CD4-positive, alpha-beta T cell (primary cell): ENCODE measurements at regions not wholly inside any gene's neighbourhood (a gene's known extent, or its start where the extent isn't known, plus 50 kb on each side); places are given as distances from the start of the nearest gene placed in this dataset.

ENCODE experiments used
- ATAC-seq: fragments of 200-7000 bp; cut with Tn5 transposase; one replicate; pipeline ENCODE4 v1.10.0; 2022; ENCODE audit warnings: mild to moderate bottlenecking; ENCODE audit not compliant: poor library complexity
- CTCF ChIA-PET: fragments of 350-600 bp; sonication (Branson Sonifier 250); formaldehyde crosslinking; loops from one replicate; lab custom pipeline; 2021; ENCODE audit warnings: antibody characterized with exemption, inconsistent platforms; lab: Charles Lee
- POLR2A ChIA-PET: fragments of 350-600 bp; sonication (Branson Sonifier 250); formaldehyde crosslinking; loops from one replicate; lab custom pipeline; 2021; ENCODE audit warnings: antibody characterized with exemption, inconsistent platforms; lab: Charles Lee
- DNase-seq, 14 experiments: peaks; one replicate each; pipeline ENCODE4 v3.0.0-alpha.2; 2013 to 2020; ENCODE audit warnings: mixed read lengths in 2 of 14
- H3K27ac ChIP-seq, 2 donors: one replicate each; pipeline versions ENCODE4 v1.5.1 to v1.7.0; 2013; ENCODE audit warnings: low read length in 2 of 2, low read depth in 1 of 2, mild to moderate bottlenecking in 1 of 2
- H3K27me3 ChIP-seq, 2 experiments: 1 replicate in 1 of 2; 2 replicates in 1 of 2; pipeline versions ENCODE4 v1.6.1 to v1.7.0; 2013; ENCODE audit warnings: low read length in 2 of 2, control low read depth in 1 of 2, mild to moderate bottlenecking in 1 of 2, moderate library complexity in 1 of 2; ENCODE audit not compliant: insufficient read depth in 2 of 2, control insufficient read depth in 1 of 2
- H3K36me3 ChIP-seq: one replicate; pipeline ENCODE4 v1.6.1; 2013; ENCODE audit warnings: low read length, control low read depth; ENCODE audit not compliant: insufficient read depth
- H3K4me1 ChIP-seq: one replicate; pipeline ENCODE4 v1.6.1; 2013; ENCODE audit warnings: low read length, control low read depth; ENCODE audit not compliant: insufficient read depth
- H3K4me3 ChIP-seq: one replicate; pipeline ENCODE4 v1.5.1; 2013; ENCODE audit warnings: mild to moderate bottlenecking, low read length, moderate library complexity
- H3K9me3 ChIP-seq, 2 experiments: 1 replicate in 1 of 2; 2 replicates in 1 of 2; pipeline versions ENCODE4 v1.6.1 to v1.7.0; 2013; ENCODE audit warnings: low read length in 2 of 2, mild to moderate bottlenecking in 2 of 2, control low read depth in 1 of 2, moderate library complexity in 1 of 2; ENCODE audit not compliant: control insufficient read depth in 1 of 2, insufficient read depth in 1 of 2
- H3K27ac Mint-ChIP-seq: one replicate; pipeline ENCODE4 v1.8.0; 2020; ENCODE audit warnings: mixed read lengths
- H3K27me3 Mint-ChIP-seq: one replicate; pipeline ENCODE4 v1.8.0; 2021; ENCODE audit warnings: mixed read lengths
- H3K36me3 Mint-ChIP-seq: one replicate; pipeline ENCODE4 v1.8.0; 2021; ENCODE audit warnings: low read depth, mixed read lengths
- H3K4me1 Mint-ChIP-seq: one replicate; pipeline ENCODE4 v1.8.0; 2021; ENCODE audit warnings: low read depth, mixed read lengths
- H3K4me3 Mint-ChIP-seq: one replicate; pipeline ENCODE4 v1.8.0; 2020; ENCODE audit warnings: mild to moderate bottlenecking, mixed read lengths
- H3K9me3 Mint-ChIP-seq: one replicate; pipeline ENCODE4 v1.8.0; 2020; ENCODE audit warnings: mixed read lengths
- CTCF ChIP-seq: fragments of 200-600 bp; IDR thresholded peaks from one replicate; pipeline ENCODE4 v1.8.0; 2022; ENCODE audit warnings: antibody characterized with exemption, mild to moderate bottlenecking
- intact Hi-C, 2 experiments: fragments of 100-400 bp; cut with DNase I in 1 of 2; cut with micrococcal nuclease in 1 of 2; formaldehyde crosslinking; loops; one replicate each; pipeline versions ENCODE4 v1.15.1 to v1.9.0; 2023 to 2025; cut with DNase I, micrococcal nuclease

GRCh38 chr6:50185006-50185405, 135.3 kb upstream of the DEFB112 start:
- CTCF ChIA-PET: no interaction called here
- H3K27ac ChIP-seq: no peak overlapping the region
- H3K9me3 Mint-ChIP-seq: peaks cover 2% of the 10 kb centered on the region
- H3K27me3 Mint-ChIP-seq: no peaks in the 10 kb centered on the region
- no peak for DNase-seq
- no peak overlapping the region for H3K4me3 ChIP-seq
- ATAC-seq: no peak
- POLR2A ChIA-PET: no interaction called here
- H3K4me3 Mint-ChIP-seq: no peak overlapping the region
- peaks cover 0 to 6% of the 10 kb centered on the region in 2 experiments for H3K9me3 ChIP-seq
- no peaks in the 10 kb centered on the region for H3K27me3 ChIP-seq
- no peak overlapping the region for H3K27ac Mint-ChIP-seq
- H3K36me3 ChIP-seq: no peaks in the 10 kb centered on the region
- no peaks in the 10 kb centered on the region for H3K36me3 Mint-ChIP-seq
- intact Hi-C loops: no loop called here
- H3K4me1 ChIP-seq: no peaks in the 10 kb centered on the region
- no peak for TF ChIP-seq CTCF
- no peaks in the 10 kb centered on the region for H3K4me1 Mint-ChIP-seq

- peaks cover 0 to 6% of the 10 kb centered on the region in 2 experiments for H3K9me3 ChIP-seq
- peaks cover 2% of the 10 kb centered on the region for H3K9me3 Mint-ChIP-seq
- no peak overlapping the region for H3K4me3 ChIP-seq
- no peak for ATAC-seq
- CTCF ChIA-PET: no interaction called here
- H3K27me3 ChIP-seq: no peaks in the 10 kb centered on the region
- H3K36me3 ChIP-seq: no peaks in the 10 kb centered on the region
- no peak for TF ChIP-seq CTCF
- no peaks in the 10 kb centered on the region for H3K27me3 Mint-ChIP-seq
- no peak for DNase-seq
- no peaks in the 10 kb centered on the region for H3K4me1 Mint-ChIP-seq
- no peak overlapping the region for H3K27ac Mint-ChIP-seq
- H3K27ac ChIP-seq: no peak overlapping the region
- POLR2A ChIA-PET: no interaction called here
- no peaks in the 10 kb centered on the region for H3K4me1 ChIP-seq
- intact Hi-C loops: no loop called here
- H3K4me3 Mint-ChIP-seq: no peak overlapping the region
- H3K36me3 Mint-ChIP-seq: no peaks in the 10 kb centered on the region
These were observed 137.7 kb upstream of the DEFB112 start for GRCh38 chr6:50187351-50187921.

DNA sequence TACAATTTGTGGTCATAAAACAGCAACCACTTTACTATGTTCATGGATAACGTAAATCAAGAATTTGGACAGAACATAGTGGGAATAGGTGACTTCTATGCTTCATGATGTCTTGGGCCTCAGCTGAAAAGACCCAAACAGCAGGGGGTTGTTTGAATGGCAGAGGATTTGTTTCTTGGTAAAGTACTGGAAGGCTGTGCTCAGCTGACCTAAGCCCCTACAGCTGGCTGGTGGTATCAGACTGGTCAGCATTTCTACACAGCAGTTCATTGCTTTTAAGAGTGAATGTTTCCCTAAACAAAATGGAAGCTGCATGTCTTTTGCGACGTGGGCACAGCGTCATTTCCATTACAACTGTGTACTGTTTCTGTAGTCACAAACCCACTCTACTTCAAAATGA, 148.5 kb upstream of the DEFB112 start:
- Histone ChIP-seq H3K9me3 (no peaks in the 10 kb centered on the region), H3K4me3 (no peak overlapping the region), H3K36me3 (no peaks in the 10 kb centered on the region), H3K4me1 (no peaks in the 10 kb centered on the region), H3K27ac (no peak overlapping the region), H3K27me3 (no peaks in the 10 kb centered on the region)
- H3K27me3 Mint-ChIP-seq: no peaks in the 10 kb centered on the region
- H3K9me3 Mint-ChIP-seq: no peaks in the 10 kb centered on the region
- H3K27ac Mint-ChIP-seq: no peak overlapping the region
- ChIA-PET POLR2A (no interaction called here), CTCF (no interaction called here)
- H3K36me3 Mint-ChIP-seq: no peaks in the 10 kb centered on the region
- no peak overlapping the region for H3K4me3 Mint-ChIP-seq
- ATAC-seq (no peak), DNase-seq (no peak)
- TF ChIP-seq CTCF: no peak
- intact Hi-C loops: no loop called here
- no peaks in the 10 kb centered on the region for H3K4me1 Mint-ChIP-seq
